ENCODE measurements at regions not wholly inside any gene's neighbourhood (a gene's known extent, or its start where the extent isn't known, plus 50 kb on each side); places are given as distances from the start of the nearest gene placed in this dataset.
"Not testable (repeated sequence)": the region's sequence is repeated elsewhere in the genome, so short reads cannot be mapped to it uniquely, and the experiment has no call there.

DNA sequence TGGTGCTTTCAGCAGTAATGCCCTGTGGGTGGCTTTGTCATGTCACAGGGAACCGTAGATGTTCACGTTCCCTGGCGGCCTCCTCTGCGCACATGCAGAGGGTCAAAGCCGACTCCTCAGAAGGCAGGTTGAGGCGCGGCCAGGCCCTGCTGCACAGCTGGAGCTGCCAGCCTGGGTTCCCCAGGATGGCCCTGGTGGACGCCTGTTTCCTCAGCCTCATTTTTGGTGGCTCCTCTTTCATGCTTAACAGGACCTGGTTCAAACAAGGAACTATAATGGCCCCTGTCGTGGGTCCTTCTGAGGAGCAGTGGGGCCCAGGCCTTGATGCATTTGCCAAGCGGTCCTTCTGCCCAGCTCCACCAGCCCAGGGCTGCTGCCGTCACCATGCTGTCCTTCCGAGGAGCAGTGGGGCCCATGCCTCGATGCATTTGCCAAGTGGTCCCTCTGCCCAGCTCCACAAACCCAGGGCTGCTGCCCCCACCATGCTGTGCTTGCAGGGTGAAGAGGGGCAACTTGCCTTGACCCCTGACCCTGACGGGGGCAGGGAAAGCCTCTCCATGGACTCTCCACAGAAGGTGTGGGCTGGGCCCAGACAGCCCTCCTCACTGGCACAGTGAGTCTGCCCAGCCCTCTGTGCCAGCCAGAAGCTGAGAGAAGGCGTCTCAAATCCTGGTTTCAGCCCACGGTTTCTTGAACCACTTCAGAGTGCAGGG lies 338.2 kb downstream of the TCERG1L start:
- TF ChIP-seq, protein P1, sequence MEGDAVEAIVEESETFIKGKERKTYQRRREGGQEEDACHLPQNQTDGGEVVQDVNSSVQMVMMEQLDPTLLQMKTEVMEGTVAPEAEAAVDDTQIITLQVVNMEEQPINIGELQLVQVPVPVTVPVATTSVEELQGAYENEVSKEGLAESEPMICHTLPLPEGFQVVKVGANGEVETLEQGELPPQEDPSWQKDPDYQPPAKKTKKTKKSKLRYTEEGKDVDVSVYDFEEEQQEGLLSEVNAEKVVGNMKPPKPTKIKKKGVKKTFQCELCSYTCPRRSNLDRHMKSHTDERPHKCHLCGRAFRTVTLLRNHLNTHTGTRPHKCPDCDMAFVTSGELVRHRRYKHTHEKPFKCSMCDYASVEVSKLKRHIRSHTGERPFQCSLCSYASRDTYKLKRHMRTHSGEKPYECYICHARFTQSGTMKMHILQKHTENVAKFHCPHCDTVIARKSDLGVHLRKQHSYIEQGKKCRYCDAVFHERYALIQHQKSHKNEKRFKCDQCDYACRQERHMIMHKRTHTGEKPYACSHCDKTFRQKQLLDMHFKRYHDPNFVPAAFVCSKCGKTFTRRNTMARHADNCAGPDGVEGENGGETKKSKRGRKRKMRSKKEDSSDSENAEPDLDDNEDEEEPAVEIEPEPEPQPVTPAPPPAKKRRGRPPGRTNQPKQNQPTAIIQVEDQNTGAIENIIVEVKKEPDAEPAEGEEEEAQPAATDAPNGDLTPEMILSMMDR (IDR thresholded peaks at IDR 0.05; ENCODE audit: control extremely low read depth, extremely low read depth) = no peak
- Histone ChIP-seq H3K4me1 (ENCODE audit: control insufficient read depth in 5 of 5, insufficient read depth in 5 of 5, low read length in 5 of 5) (no peaks in the 10 kb centered on the region), H3K4me3 (no peak overlapping the region), H3K27me3 (ENCODE audit: control insufficient read depth in 3 of 3, insufficient read depth in 3 of 3, low read length in 2 of 3) (no peaks in the 10 kb centered on the region), H3K9me3 (ENCODE audit: control insufficient read depth in 4 of 4, insufficient read depth in 3 of 4, low read length in 3 of 4) (peaks cover 0 to 3% (median 0%) of the 10 kb centered on the region in 4 donors), H3K9ac (ENCODE audit: insufficient read depth in 1 of 2, low read length in 2 of 2) (no peak overlapping the region), H3K36me3 (ENCODE audit: control insufficient read depth in 4 of 4, insufficient read depth in 4 of 4, low read length in 4 of 4) (no peaks in the 10 kb centered on the region), H3K27ac (ENCODE audit: low read depth in 1 of 2, low read length in 1 of 2) (no peak overlapping the region)
- no peak for DNase-seq
- no peak for ATAC-seq (ENCODE audit: insufficient read depth, low FRiP score)
- 90 to 93% methylated on average over 16 of the region's 16 CpGs for WGBS, 2 donors

DNA sequence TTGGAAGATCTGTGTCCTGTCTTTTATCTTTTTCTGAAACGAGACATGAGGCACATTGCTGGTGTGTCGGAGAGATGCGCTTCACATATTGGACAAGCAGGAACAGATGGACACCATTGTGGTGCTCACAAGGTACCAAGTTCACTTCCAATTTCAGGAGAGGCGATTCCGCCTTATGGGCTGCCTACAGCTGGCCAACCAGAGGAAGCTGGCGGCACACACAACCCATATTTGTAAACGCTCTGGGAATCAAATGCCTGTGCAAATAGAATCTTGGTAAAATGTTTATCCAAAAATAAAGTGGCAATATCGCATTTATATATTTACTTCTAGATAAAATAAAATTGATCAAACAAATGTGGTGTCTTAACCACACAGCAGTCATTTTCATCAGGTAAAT lies 337.4 kb downstream of the TCERG1L start:
- H3K9ac ChIP-seq (ENCODE audit: insufficient read depth in 1 of 2, low read length in 2 of 2) = no peak overlapping the region
- WGBS, 2 donors = 85 to 91% methylated on average over 8 of the region's 8 CpGs

DNA sequence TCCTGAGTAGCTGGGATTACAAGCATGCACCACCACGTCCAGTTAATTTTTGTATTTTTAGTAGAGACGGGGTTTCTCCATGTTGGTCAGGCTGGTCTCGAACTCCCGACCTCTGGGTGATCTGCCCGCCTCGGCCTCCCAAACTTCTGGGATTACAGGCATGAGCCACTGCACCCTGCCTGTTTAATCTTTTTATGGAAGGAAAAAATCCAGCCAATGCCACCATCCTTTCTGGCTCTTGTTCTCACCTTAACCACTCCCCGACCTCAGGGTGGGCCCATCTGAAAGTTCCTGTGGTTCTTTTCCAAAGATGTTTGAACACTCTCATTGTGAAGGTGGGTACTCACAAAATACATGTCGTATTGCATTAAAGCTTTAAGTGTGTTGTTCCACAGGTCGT lies 336.2 kb downstream of the TCERG1L start:
- WGBS, 2 donors = 86 to 90% methylated on average over 9 of the region's 9 CpGs
- not testable (repeated sequence) for H3K4me3 ChIP-seq; H3K9me3 ChIP-seq (ENCODE audit: control insufficient read depth in 4 of 4, insufficient read depth in 3 of 4, low read length in 3 of 4); H3K4me1 ChIP-seq (ENCODE audit: control insufficient read depth in 5 of 5, insufficient read depth in 5 of 5, low read length in 5 of 5); H3K27ac ChIP-seq (ENCODE audit: low read depth in 1 of 2, low read length in 1 of 2); ATAC-seq (ENCODE audit: insufficient read depth, low FRiP score); DNase-seq; H3K9ac ChIP-seq (ENCODE audit: insufficient read depth in 1 of 2, low read length in 2 of 2); H3K36me3 ChIP-seq (ENCODE audit: control insufficient read depth in 4 of 4, insufficient read depth in 4 of 4, low read length in 4 of 4); H3K27me3 ChIP-seq (ENCODE audit: control insufficient read depth in 3 of 3, insufficient read depth in 3 of 3, low read length in 2 of 3)

More for the DNA sequence above, 337.4 kb downstream of the TCERG1L start:
- Histone ChIP-seq H3K4me1 (ENCODE audit: control insufficient read depth in 5 of 5, insufficient read depth in 5 of 5, low read length in 5 of 5) (no peaks in the 10 kb centered on the region), H3K36me3 (ENCODE audit: control insufficient read depth in 4 of 4, insufficient read depth in 4 of 4, low read length in 4 of 4) (no peaks in the 10 kb centered on the region), H3K27me3 (ENCODE audit: control insufficient read depth in 3 of 3, insufficient read depth in 3 of 3, low read length in 2 of 3) (no peaks in the 10 kb centered on the region), H3K27ac (ENCODE audit: low read depth in 1 of 2, low read length in 1 of 2) (no peak overlapping the region), H3K4me3 (no peak overlapping the region), H3K9me3 (ENCODE audit: control insufficient read depth in 4 of 4, insufficient read depth in 3 of 4, low read length in 3 of 4) (peaks cover 0 to 3% (median 0%) of the 10 kb centered on the region in 4 donors)
- ATAC-seq (ENCODE audit: insufficient read depth, low FRiP score) (no peak), DNase-seq (no peak)
- TF ChIP-seq, protein P1 (IDR thresholded peaks at IDR 0.05; ENCODE audit: control extremely low read depth, extremely low read depth) = no peak

DNA sequence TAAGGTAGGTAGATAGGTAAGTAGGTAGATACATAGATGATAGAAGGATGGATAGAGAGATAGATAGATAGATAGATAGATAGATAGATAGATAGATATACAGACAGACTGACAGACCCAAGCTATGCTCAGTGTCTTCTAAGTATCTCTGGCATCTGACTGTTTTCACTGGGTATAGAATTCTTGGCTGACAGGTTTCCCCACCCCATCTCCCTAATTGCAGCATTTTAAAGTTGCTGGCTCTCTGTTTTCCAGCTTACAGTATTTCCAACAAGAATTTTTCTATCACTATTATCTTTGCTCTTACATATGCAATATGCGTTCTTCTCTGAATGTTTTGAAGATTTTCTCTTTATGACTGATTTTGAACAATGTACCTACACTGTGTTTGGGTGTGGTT lies 328.7 kb downstream of the TCERG1L start:
- H3K27ac ChIP-seq (ENCODE audit: low read depth in 1 of 2, low read length in 1 of 2) = no peak overlapping the region
- WGBS, 2 donors = 61 to 97% methylated on average over 1 of the region's 1 CpG
- no peaks in the 10 kb centered on the region for H3K36me3 ChIP-seq (ENCODE audit: control insufficient read depth in 4 of 4, insufficient read depth in 4 of 4, low read length in 4 of 4)
- no peak overlapping the region for H3K9ac ChIP-seq (ENCODE audit: insufficient read depth in 1 of 2, low read length in 2 of 2)
- H3K4me3 ChIP-seq = no peak overlapping the region
- DNase-seq (no peak), ATAC-seq (ENCODE audit: insufficient read depth, low FRiP score) (no peak)
- H3K4me1 ChIP-seq (ENCODE audit: control insufficient read depth in 5 of 5, insufficient read depth in 5 of 5, low read length in 5 of 5) = no peaks in the 10 kb centered on the region
- TF ChIP-seq, protein P1 (IDR thresholded peaks at IDR 0.05; ENCODE audit: control extremely low read depth, extremely low read depth) = no peak
- no peaks in the 10 kb centered on the region for H3K27me3 ChIP-seq (ENCODE audit: control insufficient read depth in 3 of 3, insufficient read depth in 3 of 3, low read length in 2 of 3)
- peaks cover 0 to 3% (median 1%) of the 10 kb centered on the region in 4 donors for H3K9me3 ChIP-seq (ENCODE audit: control insufficient read depth in 4 of 4, insufficient read depth in 3 of 4, low read length in 3 of 4)
